ENCODE measurements at regions not wholly inside any gene's neighbourhood (a gene's known extent, or its start where the extent isn't known, plus 50 kb on each side); places are given as distances from the start of the nearest gene placed in this dataset.

GRCh38 chr7:21330462-21331178 lies 97.3 kb upstream of the SP4 start:
- Histone ChIP-seq H3K79me2 (ENCODE audit: control insufficient read depth, insufficient read depth, low read length) (no peaks in the 10 kb centered on the region), H3K9me3 (replicated peaks; ENCODE audit: control insufficient read depth, insufficient read depth, low read length) (peaks cover 3% of the 10 kb centered on the region; the same call in 1 of the 3 replicates), H3K27ac (ENCODE audit: control insufficient read depth, insufficient read depth) (no peak overlapping the region), H3K9ac (ENCODE audit: control insufficient read depth, insufficient read depth, low read length) (no peak overlapping the region), H3K4me1 (ENCODE audit: control insufficient read depth, insufficient read depth, low read length) (no peaks in the 10 kb centered on the region), H3K27me3 (replicated peaks in 1 of 2; ENCODE audit: control insufficient read depth in 2 of 2, insufficient read depth in 2 of 2, low read length in 1 of 2) (no peaks in the 10 kb centered on the region), H3K4me3 (no peak overlapping the region), H3K36me3 (ENCODE audit: control insufficient read depth in 2 of 2, insufficient read depth in 2 of 2, low read length in 1 of 2) (no peaks in the 10 kb centered on the region), H4K20me1 (ENCODE audit: control insufficient read depth, insufficient read depth) (no peaks in the 10 kb centered on the region), H3K4me2 (ENCODE audit: control insufficient read depth, insufficient read depth) (no peak overlapping the region), H2AFZ (ENCODE audit: control insufficient read depth, low read depth, low read length) (no peak overlapping the region)
- ChIA-PET SMC1A (ENCODE audit: uncharacterized antibody, unreplicated experiment) (interaction anchor here (0.7 to 1.0 kb wide), 3 partner anchors 22 to 90 kb away, joined by 3 read pairs; no protein-coding TSS in a partner anchor), RAD21 (ENCODE audit: unreplicated experiment) (no interaction called here), POLR2A (no interaction called here), CTCF (interaction anchor here (0.6 to 1.0 kb wide), 2 partner anchors 9 to 1793 kb away, joined by 4 to 5 read pairs; no protein-coding TSS in a partner anchor)
- no peak for ATAC-seq
- no peak for DNase-seq (ENCODE audit: low read depth, low spot score)
- BruUV-seq (replicated peaks) = no TSS peak
- intact Hi-C loops (cut with micrococcal nuclease; ENCODE audit: unreplicated experiment) (no loop called here), in situ Hi-C loops (cut with MboI) (no loop called here)
- FAIRE-seq = no peak
- TF ChIP-seq SREBF2 (IDR thresholded peaks at IDR 0.05; ENCODE audit: low read length) = no peak
- TF ChIP-seq NFYA (IDR thresholded peaks at IDR 0.05; ENCODE audit: borderline replicate concordance, low read depth, low read length) = no peak
- WGBS (ENCODE audit: insufficient coverage, insufficient replicate concordance, low lambda C conversion rate, missing lambda C conversion rate) = 79% methylated on average over 29 of the region's 31 CpGs

- H3K27me3 ChIP-seq (replicated peaks in 1 of 2; ENCODE audit: control insufficient read depth in 2 of 2, insufficient read depth in 2 of 2, low read length in 1 of 2) = no peaks in the 10 kb centered on the region
- H3K4me2 ChIP-seq (ENCODE audit: control insufficient read depth, insufficient read depth) = no peak overlapping the region
- no peaks in the 10 kb centered on the region for H3K36me3 ChIP-seq (ENCODE audit: control insufficient read depth in 2 of 2, insufficient read depth in 2 of 2, low read length in 1 of 2)
- ATAC-seq = no peak
- no peaks in the 10 kb centered on the region; the same call in 2 of the 3 replicates for H3K9me3 ChIP-seq (replicated peaks; ENCODE audit: control insufficient read depth, insufficient read depth, low read length)
- no TSS peak for BruUV-seq (replicated peaks)
- H3K4me1 ChIP-seq (ENCODE audit: control insufficient read depth, insufficient read depth, low read length) = no peaks in the 10 kb centered on the region
- no peak overlapping the region for H3K4me3 ChIP-seq
- in situ Hi-C loops (cut with MboI) = no loop called here
- no peak for TF ChIP-seq IRF5 (IDR thresholded peaks at IDR 0.05; ENCODE audit: borderline replicate concordance)
- 0% methylated on average over 1 of the region's 1 CpG for WGBS (ENCODE audit: insufficient coverage, insufficient replicate concordance, low lambda C conversion rate, missing lambda C conversion rate)
- H3K79me2 ChIP-seq (ENCODE audit: control insufficient read depth, insufficient read depth, low read length) = no peaks in the 10 kb centered on the region
- H4K20me1 ChIP-seq (ENCODE audit: control insufficient read depth, insufficient read depth) = no peaks in the 10 kb centered on the region
- no peak overlapping the region for H3K9ac ChIP-seq (ENCODE audit: control insufficient read depth, insufficient read depth, low read length)
- no peak overlapping the region for H3K27ac ChIP-seq (ENCODE audit: control insufficient read depth, insufficient read depth)
- ChIA-PET RAD21 (ENCODE audit: unreplicated experiment) (no interaction called here), SMC1A (ENCODE audit: uncharacterized antibody, unreplicated experiment) (interaction anchor here (0.5 to 1.9 kb wide), 6 partner anchors 10 to 239 kb away, joined by 3 to 5 read pairs (median 4); no protein-coding TSS in a partner anchor), POLR2A (no interaction called here), CTCF (interaction anchor here (1.3 kb wide), 1 partner anchor 13 kb away, joined by 3 read pairs; no protein-coding TSS in a partner anchor)
- H2AFZ ChIP-seq (ENCODE audit: control insufficient read depth, low read depth, low read length) = no peak overlapping the region
- DNase-seq (ENCODE audit: low read depth, low spot score) = no peak
- intact Hi-C loops (cut with micrococcal nuclease; ENCODE audit: unreplicated experiment) = no loop called here
- FAIRE-seq = no peak
Observed at GRCh38 chr7:21334906-21335305, 93.0 kb upstream of the SP4 start.
